ENCODE measurements at regions not wholly inside any gene's neighbourhood (a gene's known extent, or its start where the extent isn't known, plus 50 kb on each side); places are given as distances from the start of the nearest gene placed in this dataset.
A peak's percentile ranks its signal among the peaks of the same experiment; 100 is the strongest.

DNA sequence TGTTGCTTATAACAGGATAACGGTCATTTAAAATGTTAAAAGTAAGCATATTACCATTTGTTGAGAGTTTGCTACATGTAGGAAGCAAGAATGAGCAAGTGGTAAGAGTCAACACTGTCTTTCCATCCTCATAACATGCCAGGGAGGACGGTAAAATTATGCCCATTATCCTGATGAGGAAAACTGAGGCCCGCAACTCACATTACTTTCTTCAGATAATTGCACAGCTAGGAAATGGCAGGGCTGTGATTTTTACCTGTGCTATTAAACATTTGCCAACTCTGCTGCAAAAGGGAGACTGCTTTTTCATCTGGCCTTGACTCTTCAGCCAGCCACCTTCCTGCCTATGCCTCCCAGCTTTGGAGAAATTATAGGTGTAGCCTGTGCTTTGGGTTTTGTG is 79.8 kb upstream of the BOD1 start:
- Mint-ChIP-seq H3K27me3 (ENCODE audit: low read depth, poor library complexity) (peaks cover 11% of the 10 kb centered on the region), H3K4me1 (peaks cover 20% of the 10 kb centered on the region), H3K9me3 (peaks cover 4% of the 10 kb centered on the region), H3K36me3 (ENCODE audit: low read depth) (no peaks in the 10 kb centered on the region), H3K27ac (no peak overlapping the region), H3K4me3 (no peak overlapping the region)
- no peak for DNase-seq
- TF ChIP-seq, protein P1, sequence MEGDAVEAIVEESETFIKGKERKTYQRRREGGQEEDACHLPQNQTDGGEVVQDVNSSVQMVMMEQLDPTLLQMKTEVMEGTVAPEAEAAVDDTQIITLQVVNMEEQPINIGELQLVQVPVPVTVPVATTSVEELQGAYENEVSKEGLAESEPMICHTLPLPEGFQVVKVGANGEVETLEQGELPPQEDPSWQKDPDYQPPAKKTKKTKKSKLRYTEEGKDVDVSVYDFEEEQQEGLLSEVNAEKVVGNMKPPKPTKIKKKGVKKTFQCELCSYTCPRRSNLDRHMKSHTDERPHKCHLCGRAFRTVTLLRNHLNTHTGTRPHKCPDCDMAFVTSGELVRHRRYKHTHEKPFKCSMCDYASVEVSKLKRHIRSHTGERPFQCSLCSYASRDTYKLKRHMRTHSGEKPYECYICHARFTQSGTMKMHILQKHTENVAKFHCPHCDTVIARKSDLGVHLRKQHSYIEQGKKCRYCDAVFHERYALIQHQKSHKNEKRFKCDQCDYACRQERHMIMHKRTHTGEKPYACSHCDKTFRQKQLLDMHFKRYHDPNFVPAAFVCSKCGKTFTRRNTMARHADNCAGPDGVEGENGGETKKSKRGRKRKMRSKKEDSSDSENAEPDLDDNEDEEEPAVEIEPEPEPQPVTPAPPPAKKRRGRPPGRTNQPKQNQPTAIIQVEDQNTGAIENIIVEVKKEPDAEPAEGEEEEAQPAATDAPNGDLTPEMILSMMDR (IDR thresholded peaks at IDR 0.05): no peak

DNA sequence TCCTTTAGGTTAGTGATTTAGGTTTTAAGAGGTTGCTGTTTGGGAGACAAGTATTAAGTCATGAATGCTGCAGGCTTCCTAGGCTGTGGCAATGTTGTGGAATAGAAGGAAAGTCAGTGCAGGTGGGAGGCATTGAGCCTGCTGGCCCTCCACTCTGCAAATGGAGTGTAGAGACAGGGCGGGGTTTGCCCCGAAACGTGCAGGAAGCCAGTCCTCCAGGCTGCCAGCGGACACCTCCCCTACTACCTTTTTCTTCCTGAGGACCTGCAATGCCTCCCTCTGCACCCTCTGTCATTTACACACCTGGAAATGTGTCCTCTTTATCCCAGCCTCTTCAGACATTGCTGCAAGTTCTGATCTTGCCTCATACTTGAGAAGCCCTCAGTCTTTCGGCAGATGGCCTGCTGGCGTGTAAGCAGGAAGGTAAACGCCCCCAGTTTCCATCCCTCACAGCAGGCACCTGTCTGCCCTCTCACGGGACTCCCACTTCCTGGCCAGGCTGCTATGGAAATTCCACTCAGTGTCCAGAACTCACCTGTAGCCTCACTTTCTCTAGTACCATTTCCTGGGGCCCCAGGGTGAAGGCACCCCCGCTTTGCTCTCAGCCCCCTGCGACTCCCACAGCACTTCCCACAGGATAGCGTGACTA is 81.6 kb upstream of the BOD1 start:
- no peak for DNase-seq
- H3K9me3 Mint-ChIP-seq: peaks cover 4% of the 10 kb centered on the region
- no peaks in the 10 kb centered on the region for H3K36me3 Mint-ChIP-seq (ENCODE audit: low read depth)
- H3K27ac Mint-ChIP-seq: no peak overlapping the region
- no peak overlapping the region for H3K4me3 Mint-ChIP-seq
- peaks cover 9% of the 10 kb centered on the region for H3K27me3 Mint-ChIP-seq (ENCODE audit: low read depth, poor library complexity)
- H3K4me1 Mint-ChIP-seq: peaks cover 28% of the 10 kb centered on the region
- TF ChIP-seq, protein P1 (IDR thresholded peaks at IDR 0.05): no peak

DNA sequence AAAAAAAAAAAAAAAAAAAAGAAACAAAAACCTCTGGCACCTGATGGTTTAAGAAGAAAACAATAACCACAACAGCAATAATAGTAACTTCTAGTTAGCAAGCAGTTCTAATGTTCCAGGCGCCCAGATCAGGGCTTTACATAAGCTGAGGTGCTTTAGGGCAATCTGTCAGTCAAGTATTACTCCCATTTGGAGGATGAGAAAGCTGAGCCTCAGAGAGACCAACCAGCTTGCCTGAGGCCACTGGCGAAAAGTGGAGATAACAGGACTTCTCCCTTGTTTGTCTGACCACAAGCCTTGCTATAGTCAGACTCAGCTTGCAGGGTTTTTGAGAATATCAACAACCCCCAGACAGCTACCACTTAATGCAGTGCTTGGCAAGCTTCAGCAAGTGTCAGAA is 83.5 kb upstream of the BOD1 start:
- H3K4me3 Mint-ChIP-seq: no peak overlapping the region
- H3K9me3 Mint-ChIP-seq: no peaks in the 10 kb centered on the region
- H3K27me3 Mint-ChIP-seq (ENCODE audit: low read depth, poor library complexity): peaks cover 14% of the 10 kb centered on the region
- DNase-seq: no peak
- H3K4me1 Mint-ChIP-seq: peaks cover 47% of the 10 kb centered on the region
- TF ChIP-seq, protein P1 (IDR thresholded peaks at IDR 0.05): no peak
- H3K36me3 Mint-ChIP-seq (ENCODE audit: low read depth): no peaks in the 10 kb centered on the region
- H3K27ac Mint-ChIP-seq: no peak overlapping the region

DNA sequence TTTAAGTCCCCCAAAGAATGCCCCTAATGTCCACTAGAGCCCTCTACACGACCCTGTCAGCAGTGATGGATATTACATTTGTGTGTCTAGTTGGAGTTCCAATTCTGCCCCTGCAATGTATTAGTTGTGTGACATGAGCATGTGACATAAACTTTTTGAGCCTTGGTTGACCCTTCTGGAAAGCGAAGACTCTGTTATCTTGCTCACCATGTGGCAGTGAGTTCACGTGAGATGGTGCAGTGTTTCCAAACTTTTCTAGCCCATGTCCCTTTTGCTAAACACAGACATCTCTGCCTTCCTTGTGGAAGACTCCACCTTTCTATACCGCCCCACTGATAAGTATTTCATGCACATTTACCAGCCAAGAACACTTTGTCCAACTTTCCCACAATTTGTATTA is 87.0 kb upstream of the BOD1 start:
- peaks cover 61% of the 10 kb centered on the region for H3K4me1 Mint-ChIP-seq
- no peak for DNase-seq
- H3K27me3 Mint-ChIP-seq (ENCODE audit: low read depth, poor library complexity): peaks cover 20% of the 10 kb centered on the region
- H3K36me3 Mint-ChIP-seq (ENCODE audit: low read depth): no peaks in the 10 kb centered on the region
- no peaks in the 10 kb centered on the region for H3K9me3 Mint-ChIP-seq
- no peak overlapping the region for H3K4me3 Mint-ChIP-seq
- H3K27ac Mint-ChIP-seq: no peak overlapping the region
- TF ChIP-seq, protein P1 (IDR thresholded peaks at IDR 0.05): no peak

DNA sequence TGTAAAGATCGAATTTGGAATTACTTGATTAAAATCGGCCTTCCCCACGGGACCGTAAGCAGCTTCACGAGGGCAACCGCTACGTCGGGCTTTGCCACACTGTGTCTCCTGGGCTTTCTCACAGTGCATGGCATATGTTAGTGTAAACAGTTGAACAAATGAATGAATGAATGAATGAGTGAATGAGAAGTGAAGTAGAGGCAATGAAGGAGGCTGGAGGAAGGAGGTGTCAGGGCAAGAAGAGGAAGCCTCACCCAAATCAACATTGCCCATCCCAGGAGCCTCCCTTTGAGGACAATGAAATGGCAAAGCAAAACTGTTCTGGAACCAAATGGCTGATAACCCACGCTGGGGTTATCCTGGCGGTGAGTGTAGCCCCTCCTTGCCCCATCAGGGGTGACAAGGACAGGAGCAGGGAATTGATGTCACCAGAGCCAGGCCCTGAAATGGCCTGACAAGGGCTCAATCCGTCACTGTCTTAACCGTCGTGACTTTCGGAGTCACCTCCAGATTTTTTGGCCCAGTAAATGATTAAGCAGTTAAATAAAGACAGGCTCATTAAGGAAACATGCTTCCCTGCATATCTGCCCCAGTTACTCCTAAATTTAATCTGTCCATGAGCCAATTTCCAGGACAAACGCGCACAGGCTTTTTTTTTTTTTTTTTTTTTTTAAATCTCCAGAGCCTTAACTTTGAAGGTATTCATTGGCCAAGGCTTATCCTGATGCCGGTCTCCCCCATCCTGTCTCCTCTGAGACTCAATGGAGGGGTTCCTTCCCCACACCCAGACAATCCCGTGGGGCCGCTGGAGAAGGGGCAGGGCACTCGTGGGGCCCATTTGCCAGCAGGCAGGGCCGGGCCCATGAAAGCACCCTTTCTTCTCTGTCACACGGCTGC is 88.4 kb upstream of the BOD1 start:
- Mint-ChIP-seq H3K36me3 (ENCODE audit: low read depth) (no peaks in the 10 kb centered on the region), H3K27me3 (ENCODE audit: low read depth, poor library complexity) (peaks cover 20% of the 10 kb centered on the region), H3K9me3 (no peaks in the 10 kb centered on the region), H3K27ac (no peak overlapping the region), H3K4me1 (peaks cover 59% of the 10 kb centered on the region), H3K4me3 (peak overlapping the region; percentile 11)
- no peak for DNase-seq
- TF ChIP-seq, protein P1 (IDR thresholded peaks at IDR 0.05): no peak
